HG03039 (cell line): ENCODE measurements at regions not wholly inside any gene's neighbourhood (a gene's known extent, or its start where the extent isn't known, plus 50 kb on each side); places are given as distances from the start of the nearest gene placed in this dataset.
A peak's percentile ranks its signal among the peaks of the same experiment; 100 is the strongest.

Source experiments
- ATAC-seq: cut with Tn5 transposase; IDR thresholded peaks from one replicate; pipeline ENCODE4 v1.9.1; 2021; ENCODE audit warnings: mild to moderate bottlenecking, moderate library complexity; ENCODE audit not compliant: unreplicated experiment

GRCh38 chr7:81648716-81649115 is 121.1 kb downstream of the HGF start:
- ATAC-seq = no peak

DNA sequence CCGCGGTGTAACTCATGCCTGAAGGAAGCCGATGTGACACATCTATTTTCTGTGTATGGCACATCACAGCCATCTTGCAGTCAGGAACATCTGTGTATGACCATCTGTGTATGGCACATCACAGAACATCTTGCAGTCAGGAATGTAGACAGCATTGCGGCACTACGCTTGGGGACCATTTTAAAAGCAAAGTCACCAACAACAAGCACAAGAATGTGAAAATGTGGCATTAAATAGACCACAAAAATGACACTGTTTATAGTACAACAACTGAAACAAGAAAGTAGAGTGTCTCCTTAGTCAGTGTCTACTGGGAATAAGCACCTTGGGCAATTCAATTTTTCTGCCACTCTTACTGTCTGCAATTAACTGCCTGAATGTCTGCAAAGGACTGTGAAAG is 124.4 kb downstream of the HGF start:
- no peak for ATAC-seq

GRCh38 chr7:81641873-81642272 is 128.0 kb downstream of the HGF start:
- no peak for ATAC-seq

DNA sequence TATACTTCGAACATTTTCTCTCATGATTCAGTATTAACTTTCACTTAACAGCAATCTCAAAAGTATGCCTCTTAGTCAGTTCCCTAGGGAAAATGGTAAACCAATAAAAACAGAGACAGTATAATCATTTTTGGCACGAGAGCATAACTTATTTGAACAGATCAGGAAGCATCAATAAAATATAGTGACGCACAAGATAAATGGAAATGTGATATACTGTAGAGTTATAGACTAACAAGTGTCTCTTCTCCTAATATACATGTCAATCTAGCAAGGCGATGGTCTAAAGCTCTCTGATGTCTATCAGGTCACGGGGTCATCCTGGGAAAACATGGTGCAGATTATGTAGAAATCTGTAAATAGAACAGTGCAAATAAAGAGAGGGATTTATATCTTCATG is 131.6 kb downstream of the HGF start:
- no peak for ATAC-seq

DNA sequence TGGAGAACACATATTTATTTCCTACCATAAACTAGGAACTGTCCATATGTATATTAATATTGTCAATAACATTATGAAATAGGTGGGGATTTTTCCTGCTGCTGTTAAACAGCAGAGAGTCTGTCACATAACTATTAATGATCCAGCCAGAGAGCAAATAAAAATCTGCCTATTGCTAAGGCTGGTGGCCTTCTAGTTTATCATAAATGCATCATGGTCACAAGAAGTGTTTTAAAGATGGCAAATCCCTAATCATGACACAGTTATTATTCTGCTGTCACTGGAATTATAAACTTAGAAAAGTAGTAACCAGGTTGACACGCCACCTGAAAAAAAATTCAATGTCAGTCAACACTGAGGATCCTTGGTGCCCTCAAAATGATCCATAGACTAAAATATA is 132.3 kb downstream of the HGF start:
- no peak for ATAC-seq

DNA sequence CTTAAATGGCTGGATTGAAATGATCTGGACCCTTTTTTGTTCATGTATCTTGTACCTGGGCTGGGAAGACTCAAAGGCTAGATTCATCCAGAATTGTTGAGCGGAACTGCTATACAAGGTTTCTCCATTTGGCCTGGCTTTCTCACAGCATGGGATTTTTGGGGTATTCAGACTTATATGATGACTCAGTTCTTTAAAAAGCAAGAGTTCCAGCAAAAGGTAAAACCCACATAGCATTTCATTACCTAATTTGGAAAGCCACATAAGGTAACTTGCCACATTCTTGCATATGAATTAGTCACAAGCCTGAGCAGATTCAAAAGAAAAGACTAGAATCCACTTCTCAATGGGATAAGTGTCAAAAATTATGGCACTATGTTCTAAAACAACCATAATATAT is 137.4 kb downstream of the HGF start:
- ATAC-seq = no peak

- ATAC-seq = no peak
Measured at GRCh38 chr7:81630600-81630999, 139.2 kb downstream of the HGF start.

DNA sequence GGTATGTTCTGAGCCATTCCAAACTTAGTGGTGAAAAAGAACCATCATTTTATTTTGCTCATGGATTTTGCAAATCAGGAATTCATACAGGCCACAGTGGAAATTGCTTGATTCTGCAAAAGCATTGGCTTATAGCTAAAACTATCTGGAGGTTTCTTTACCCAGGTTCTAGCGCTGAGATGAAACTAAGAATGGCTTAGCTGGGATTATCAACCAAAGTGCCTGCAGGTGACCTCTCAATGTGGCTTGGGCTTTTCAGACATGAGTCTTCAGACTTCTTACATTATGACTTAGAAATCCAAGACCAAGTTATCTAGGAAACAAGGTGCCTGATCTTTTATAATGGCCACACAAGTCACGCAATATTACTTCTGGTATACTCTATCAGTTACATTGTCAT is 140.1 kb downstream of the HGF start:
- ATAC-seq = no peak

DNA sequence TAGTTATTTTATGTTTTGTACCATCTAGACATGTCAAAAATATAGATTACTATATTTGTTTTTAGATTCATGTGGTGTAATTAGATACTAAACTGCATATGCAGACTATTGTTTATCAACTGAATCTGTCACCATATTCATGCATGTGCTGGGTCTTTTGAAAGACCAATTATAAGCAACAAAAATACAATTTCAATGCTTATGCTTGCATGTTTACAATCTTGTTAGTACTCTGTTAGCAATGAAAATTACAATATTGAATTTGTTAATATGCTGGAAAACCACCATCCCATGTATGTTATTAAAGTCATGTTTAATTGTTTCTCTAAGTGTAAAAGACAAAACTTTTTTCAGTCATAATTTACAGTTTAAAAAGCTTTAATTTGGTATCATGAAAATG is 140.9 kb downstream of the HGF start:
- no peak for ATAC-seq

- no peak for ATAC-seq
Measured at GRCh38 chr7:81627536-81628287, 142.1 kb downstream of the HGF start.

DNA sequence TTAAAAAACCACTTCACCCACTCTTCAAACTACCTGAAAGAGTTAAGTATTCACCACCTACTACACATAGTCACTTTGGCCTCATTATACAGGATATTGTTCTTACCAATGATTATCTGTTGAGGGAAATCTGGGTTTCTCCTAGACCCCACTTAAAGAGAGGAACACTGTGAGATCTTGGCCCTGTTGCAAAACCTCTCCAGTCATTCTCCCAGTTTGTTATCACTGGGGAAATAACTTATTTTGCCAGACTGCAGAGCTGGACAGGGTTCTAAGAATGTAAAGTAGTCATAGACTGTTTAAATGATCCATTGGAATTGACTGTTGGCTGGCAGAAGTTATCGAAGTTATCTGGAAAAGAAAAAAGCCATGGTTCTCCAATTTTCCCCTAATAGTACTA is 143.8 kb downstream of the HGF start:
- ATAC-seq = no peak

- ATAC-seq = no peak
Measured at GRCh38 chr7:81624650-81625631, 144.9 kb downstream of the HGF start.

DNA sequence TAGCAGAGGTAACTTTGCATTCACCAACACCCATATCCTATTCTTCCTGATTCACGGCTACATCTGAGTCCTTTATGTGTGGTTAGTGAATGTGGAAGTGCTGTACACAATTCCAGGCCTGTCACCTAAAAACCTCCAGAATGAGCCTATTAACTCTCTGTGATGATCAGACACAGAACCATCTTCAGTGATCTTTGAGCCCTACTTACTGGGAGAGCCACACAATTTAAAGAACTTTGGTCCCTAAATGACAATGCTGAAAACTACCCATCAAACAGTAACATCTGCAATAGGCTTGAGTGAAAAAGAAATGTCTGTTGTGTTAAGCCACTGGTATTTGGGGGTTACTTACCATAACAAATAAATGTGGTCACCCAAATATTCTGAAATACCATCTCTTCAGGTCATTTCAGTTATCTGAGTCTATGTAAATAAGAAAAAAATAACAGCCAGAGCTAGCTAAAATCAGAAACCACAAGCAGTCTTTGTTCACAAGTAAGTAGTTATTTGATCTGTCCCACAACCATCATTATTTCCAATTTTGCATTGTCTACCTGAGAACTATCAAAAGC is 145.7 kb downstream of the HGF start:
- no peak for ATAC-seq

DNA sequence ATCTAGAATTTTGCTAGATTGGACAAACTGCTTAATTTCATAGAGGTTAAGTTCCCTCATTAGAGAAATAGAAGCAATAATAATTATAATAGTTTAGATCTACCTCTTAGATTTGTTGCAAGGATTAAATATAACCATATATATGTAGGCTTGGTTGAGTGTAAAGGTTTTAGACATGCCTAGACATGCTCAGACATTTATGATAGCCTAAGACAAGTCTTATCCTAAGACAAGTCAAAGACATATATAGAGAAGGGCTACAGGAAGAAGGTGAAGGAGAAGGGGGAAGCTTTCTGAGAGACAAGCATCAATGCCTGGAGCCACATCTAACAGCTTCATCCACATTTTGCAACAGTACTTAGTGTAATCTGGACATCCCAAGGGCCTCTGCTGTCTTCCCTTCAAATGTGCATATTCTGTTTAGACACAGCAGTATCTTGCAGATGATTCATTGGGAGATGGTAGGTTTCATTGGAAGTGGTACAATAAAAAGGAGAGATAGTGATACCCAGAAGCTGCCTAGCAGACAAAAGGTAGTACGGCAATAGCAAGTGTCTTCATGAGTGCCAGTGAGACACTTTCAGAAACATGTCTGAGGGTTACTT is 146.5 kb downstream of the HGF start:
- no peak for ATAC-seq

DNA sequence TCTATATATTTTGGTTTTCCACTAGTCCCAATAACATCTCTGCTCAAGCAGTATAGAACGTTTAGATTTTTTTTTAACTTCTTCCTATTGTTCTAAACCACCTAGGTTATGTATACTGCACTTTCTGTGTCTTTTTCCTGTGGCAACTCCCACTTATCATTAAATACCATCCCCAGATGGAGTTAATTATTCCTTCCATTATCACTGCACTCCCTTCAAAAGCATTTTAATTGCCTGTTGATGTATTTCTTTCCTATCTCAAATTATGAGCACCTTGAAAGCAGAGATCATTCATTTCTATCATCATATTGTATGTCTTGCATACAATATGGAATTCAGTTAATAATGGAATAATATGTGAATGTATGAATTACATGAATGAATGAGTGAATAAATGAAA is 148.0 kb downstream of the HGF start:
- no peak for ATAC-seq

GRCh38 chr7:81618396-81619014 is 151.3 kb downstream of the HGF start:
- ATAC-seq = no peak

GRCh38 chr7:81616951-81617350 is 152.9 kb downstream of the HGF start:
- ATAC-seq = peak; percentile 42

- no peak for ATAC-seq
Measured at GRCh38 chr7:81611805-81612204, 158.0 kb downstream of the HGF start.

DNA sequence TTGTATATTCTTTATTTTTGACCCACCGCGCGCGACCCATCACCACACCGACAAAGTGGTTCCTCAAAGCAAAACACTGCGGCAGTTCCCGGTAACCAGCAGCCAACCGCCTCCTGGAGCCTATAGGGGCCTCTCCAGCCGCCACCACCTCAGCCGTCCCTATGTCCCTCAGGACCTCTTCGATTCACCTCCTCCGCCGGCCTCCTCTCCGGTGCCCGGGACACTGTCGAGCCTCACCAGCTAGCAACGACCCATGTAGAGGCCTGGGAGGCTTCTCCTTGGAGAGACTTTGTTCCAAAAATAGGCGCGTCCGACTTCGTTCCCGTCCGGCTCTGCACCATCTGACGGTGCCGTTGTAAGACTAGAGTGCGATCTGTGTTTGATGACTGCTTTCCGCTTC is 158.8 kb downstream of the HGF start:
- no peak for ATAC-seq

DNA sequence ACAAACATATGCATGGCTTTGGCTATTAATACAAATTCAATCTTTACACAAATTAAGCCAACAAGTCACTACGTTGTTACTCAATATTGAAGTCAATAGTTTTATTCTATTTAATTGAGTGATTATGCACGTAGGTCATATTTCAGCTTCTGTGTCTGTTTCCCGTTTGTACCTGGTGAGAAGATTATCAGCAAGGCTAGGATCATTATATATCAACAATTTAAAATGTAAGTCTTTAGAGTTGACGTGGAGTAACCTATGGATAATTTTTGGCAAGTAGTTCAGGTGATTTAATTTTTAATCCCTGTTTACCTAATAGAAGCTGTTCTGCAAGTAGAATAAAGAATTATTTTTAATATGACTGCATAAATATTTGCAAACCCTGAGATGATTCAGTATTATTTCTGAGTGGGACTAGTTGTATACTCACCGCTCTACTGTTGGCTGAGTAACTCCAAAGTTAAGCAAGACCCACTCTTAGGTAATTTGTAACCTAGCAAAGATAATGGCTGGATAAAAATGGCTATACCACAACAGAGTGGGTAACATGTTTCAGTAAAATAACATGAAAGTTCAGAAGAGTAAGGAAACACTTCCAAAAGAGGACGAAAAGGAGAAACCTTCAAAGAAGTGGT is 161.0 kb downstream of the HGF start:
- ATAC-seq = no peak
